PC-3 (cell line): ENCODE measurements at regions not wholly inside any gene's neighbourhood (a gene's known extent, or its start where the extent isn't known, plus 50 kb on each side); places are given as distances from the start of the nearest gene placed in this dataset.

Experiments
- ATAC-seq: fragments of 200-7000 bp; cut with Tn5 transposase; 2 replicates; pipeline ENCODE4 v1.9.1; 2020; ENCODE audit warnings: mild to moderate bottlenecking, moderate library complexity
- BruUV-seq: library from RNA; stranded (reverse); fragments of 400-500 nt; replicated peaks from 2 replicates; lab custom pipeline; 2021; lab: Mats Ljungman, UMichigan
- CTCF ChIA-PET: fragments of 300-600 bp; sonication (Branson Sonifier 250); formaldehyde crosslinking; loops from one replicate; lab custom pipeline; 2022; ENCODE audit warnings: antibody characterized with exemption; lab: Charles Lee
- POLR2A ChIA-PET: fragments of 300-600 bp; sonication (Branson Sonifier 250); formaldehyde crosslinking; loops from one replicate; lab custom pipeline; 2022; ENCODE audit warnings: antibody characterized with exemption; ENCODE audit not compliant: unreplicated experiment; lab: Charles Lee
- DNase-seq: peaks from one replicate; pipeline ENCODE4 v3.0.0-alpha.2; 2015
- H2AFZ ChIP-seq: fragments of 300-600 bp; sonication (generic); 2 replicates; pipeline ENCODE4 v1.6.0; 2016; ENCODE audit warnings: antibody characterized with exemption, low read length
- H3F3A ChIP-seq: fragments of 300-600 bp; sonication (generic); one replicate; pipeline ENCODE4 v1.6.0; 2017; ENCODE audit warnings: antibody characterized with exemption, low read length, control low read depth, mild to moderate bottlenecking; ENCODE audit not compliant: unreplicated experiment
- H3K27ac ChIP-seq: fragments of 300-600 bp; sonication (generic); 2 replicates; pipeline ENCODE4 v1.5.1; 2016; ENCODE audit warnings: mild to moderate bottlenecking, low read length
- H3K27me3 ChIP-seq: fragments of 300-600 bp; sonication (generic); 2 replicates; pipeline ENCODE4 v1.6.1; 2016; ENCODE audit warnings: low read length, mixed read lengths
- H3K36me3 ChIP-seq: fragments of 300-600 bp; sonication (generic); 2 replicates; pipeline ENCODE4 v1.6.1; 2016; ENCODE audit warnings: low read depth, mixed run types, low read length, mixed read lengths
- H3K4me1 ChIP-seq: fragments of 300-600 bp; sonication (generic); 2 replicates; pipeline ENCODE4 v1.5.1; 2016; ENCODE audit warnings: low read length; ENCODE audit not compliant: insufficient read depth
- H3K4me2 ChIP-seq: fragments of 300-600 bp; sonication (generic); 2 replicates; pipeline ENCODE4 v1.6.0; 2016; ENCODE audit warnings: low read length
- H3K4me3 ChIP-seq: fragments of 300-600 bp; sonication (generic); 2 replicates; pipeline ENCODE4 v1.5.1; 2016; ENCODE audit warnings: mild to moderate bottlenecking, low read length, mixed read lengths
- H3K79me2 ChIP-seq: fragments of 300-600 bp; sonication (generic); 2 replicates; pipeline ENCODE4 v1.6.1; 2017; ENCODE audit warnings: low read length, mixed read lengths
- H3K9ac ChIP-seq: fragments of 300-600 bp; sonication (generic); 2 replicates; pipeline ENCODE4 v1.6.0; 2016; ENCODE audit warnings: mild to moderate bottlenecking, low read length
- H3K9me2 ChIP-seq: fragments of 300-600 bp; sonication (generic); replicated peaks from 2 replicates; pipeline ENCODE4 v1.6.1; 2016; ENCODE audit warnings: mixed run types, low read length, mixed read lengths
- H3K9me3 ChIP-seq: fragments of 300-600 bp; sonication (generic); 2 replicates; pipeline ENCODE4 v1.6.1; 2016; ENCODE audit warnings: low read length, mixed read lengths
- H4K20me1 ChIP-seq: fragments of 300-600 bp; sonication (generic); 2 replicates; pipeline ENCODE4 v1.6.1; 2016; ENCODE audit warnings: low read length, mixed read lengths
- EZH2 ChIP-seq: fragments of 300-600 bp; sonication (generic); IDR thresholded peaks from one replicate; pipeline ENCODE4 v1.6.1; 2017; ENCODE audit warnings: antibody characterized with exemption, mild to moderate bottlenecking, low read length; ENCODE audit not compliant: unreplicated experiment
- EZH2phosphoT487 ChIP-seq: fragments of 300-600 bp; sonication (generic); IDR thresholded peaks from 2 replicates; pipeline ENCODE4 v1.6.1; 2018; ENCODE audit warnings: mild to moderate bottlenecking, antibody characterized with exemption, low read length, borderline replicate concordance
- intact Hi-C: fragments of 100-400 bp; cut with micrococcal nuclease; formaldehyde crosslinking; loops from 2 replicates; pipeline ENCODE4 v1.9.0; 2023
- TF ChIP-seq, protein P1 (sequence below): fragments of 300-600 bp; sonication (generic); conservative IDR thresholded peaks from 2 replicates; pipeline ENCODE4 v1.5.1; 2017; ENCODE audit warnings: antibody characterized with exemption, low read depth, mild to moderate bottlenecking, low read length

DNA sequence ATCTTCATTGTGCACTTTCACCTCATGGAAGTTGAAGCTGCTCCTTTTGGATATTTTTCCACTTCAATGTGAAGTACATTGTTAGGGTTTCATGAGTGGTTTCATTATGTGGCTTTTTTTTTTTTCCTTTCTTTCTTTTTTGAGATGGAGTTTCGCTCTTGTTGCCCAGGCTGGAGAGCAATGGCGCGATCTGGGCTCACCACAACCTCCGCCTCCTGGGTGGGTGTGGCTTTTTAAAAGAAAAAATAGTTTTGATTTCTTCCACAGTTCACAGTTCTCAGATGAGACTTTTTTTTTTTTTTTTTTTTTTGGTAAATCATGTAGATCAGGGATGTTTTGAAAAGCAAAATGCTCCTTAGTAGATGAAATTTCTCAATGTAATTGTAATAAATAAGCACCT, 652.3 kb upstream of the ANKRD30A start:
- Histone ChIP-seq H3K36me3 (no peaks in the 10 kb centered on the region), H3K4me1 (peaks cover 26% of the 10 kb centered on the region), H3K79me2 (no peaks in the 10 kb centered on the region), H3K27ac (no peak overlapping the region), H3K4me3 (no peak overlapping the region), H3K9me3 (no peaks in the 10 kb centered on the region), H3K9me2 (0 out of 2 replicates have a peak, but pooled peaks cover 4% of the 10 kb centered on the region), H3K4me2 (no peak overlapping the region), H4K20me1 (no peaks in the 10 kb centered on the region), H3K27me3 (no peaks in the 10 kb centered on the region), H3K9ac (no peak overlapping the region), H3F3A (no peaks in the 10 kb centered on the region), H2AFZ (no peak overlapping the region)
- BruUV-seq: no TSS peak
- CTCF ChIA-PET: no interaction called here
- ATAC-seq: no peak
- TF ChIP-seq EZH2phosphoT487 (no peak), EZH2 (no peak)
- TF ChIP-seq, protein P1, sequence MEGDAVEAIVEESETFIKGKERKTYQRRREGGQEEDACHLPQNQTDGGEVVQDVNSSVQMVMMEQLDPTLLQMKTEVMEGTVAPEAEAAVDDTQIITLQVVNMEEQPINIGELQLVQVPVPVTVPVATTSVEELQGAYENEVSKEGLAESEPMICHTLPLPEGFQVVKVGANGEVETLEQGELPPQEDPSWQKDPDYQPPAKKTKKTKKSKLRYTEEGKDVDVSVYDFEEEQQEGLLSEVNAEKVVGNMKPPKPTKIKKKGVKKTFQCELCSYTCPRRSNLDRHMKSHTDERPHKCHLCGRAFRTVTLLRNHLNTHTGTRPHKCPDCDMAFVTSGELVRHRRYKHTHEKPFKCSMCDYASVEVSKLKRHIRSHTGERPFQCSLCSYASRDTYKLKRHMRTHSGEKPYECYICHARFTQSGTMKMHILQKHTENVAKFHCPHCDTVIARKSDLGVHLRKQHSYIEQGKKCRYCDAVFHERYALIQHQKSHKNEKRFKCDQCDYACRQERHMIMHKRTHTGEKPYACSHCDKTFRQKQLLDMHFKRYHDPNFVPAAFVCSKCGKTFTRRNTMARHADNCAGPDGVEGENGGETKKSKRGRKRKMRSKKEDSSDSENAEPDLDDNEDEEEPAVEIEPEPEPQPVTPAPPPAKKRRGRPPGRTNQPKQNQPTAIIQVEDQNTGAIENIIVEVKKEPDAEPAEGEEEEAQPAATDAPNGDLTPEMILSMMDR: no peak
- DNase-seq: no peak
- POLR2A ChIA-PET: no interaction called here
- intact Hi-C loops: no loop called here

DNA sequence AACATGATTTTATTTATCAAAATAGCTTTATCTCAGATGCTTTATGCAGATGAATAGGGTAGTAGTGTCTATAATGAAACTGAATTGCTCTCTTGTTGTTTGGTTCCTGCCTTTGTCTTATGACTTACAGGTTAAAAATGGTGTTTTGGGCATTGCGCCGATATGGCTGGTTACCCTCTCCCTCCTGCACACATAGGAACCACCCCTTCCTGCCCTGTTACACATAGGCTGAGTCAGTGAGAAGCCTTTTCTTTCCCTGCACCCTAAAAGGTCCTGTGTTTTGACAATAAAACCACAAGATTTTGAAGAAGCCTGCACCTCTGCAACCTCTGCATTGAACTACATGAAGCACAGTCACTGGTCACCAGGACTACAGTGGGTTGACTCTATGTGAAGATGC, 655.8 kb upstream of the ANKRD30A start:
- Histone ChIP-seq H3K9me3 (no peaks in the 10 kb centered on the region), H3K9me2 (0 out of 2 replicates have a peak, but pooled peaks cover 4% of the 10 kb centered on the region), H3K36me3 (no peaks in the 10 kb centered on the region), H3K4me1 (peaks cover 39% of the 10 kb centered on the region), H3K79me2 (no peaks in the 10 kb centered on the region), H3K27me3 (no peaks in the 10 kb centered on the region), H3K9ac (peak overlapping the region; percentile 19), H2AFZ (peak overlapping the region; percentile 40), H3K27ac (peak overlapping the region; percentile 58), H3K4me2 (peak overlapping the region; percentile 23), H3F3A (no peaks in the 10 kb centered on the region), H3K4me3 (no peak overlapping the region), H4K20me1 (no peaks in the 10 kb centered on the region)
- peak; percentile 96 for DNase-seq
- POLR2A ChIA-PET: interaction anchor here (0.6 kb wide), 1 partner anchor 21 kb away, joined by 3 read pairs; no protein-coding TSS in a partner anchor
- CTCF ChIA-PET: no interaction called here
- intact Hi-C loops: loop anchor here (1.0 to 10.0 kb wide), 4 partner anchors 65 to 835 kb away; no protein-coding TSS in a partner anchor
- peak; percentile 79 for ATAC-seq
- TF ChIP-seq EZH2 (no peak), EZH2phosphoT487 (no peak)
- TF ChIP-seq, protein P1: no peak
- BruUV-seq: no TSS peak

DNA sequence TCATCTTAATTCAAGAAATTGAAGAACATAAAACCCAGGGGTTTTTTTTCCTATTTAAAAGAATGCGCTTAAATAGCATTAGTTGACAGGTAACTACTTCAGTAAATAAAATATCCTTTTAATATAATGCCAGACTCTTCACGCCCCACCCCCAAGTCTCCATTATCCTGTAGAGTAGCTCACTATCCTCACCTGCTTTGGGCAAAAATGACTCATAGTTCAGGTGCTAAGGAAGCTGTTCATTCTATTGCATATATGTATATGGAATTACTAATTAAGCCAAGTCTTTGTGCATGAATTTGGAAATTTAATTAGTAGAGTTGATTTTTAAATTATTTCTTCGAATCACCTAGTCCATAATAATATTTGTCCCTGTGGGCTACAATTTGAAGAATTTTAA, 656.8 kb upstream of the ANKRD30A start:
- ChIA-PET CTCF (interaction anchor here (0.5 kb wide), 1 partner anchor 836 kb away, joined by 3 read pairs; no protein-coding TSS in a partner anchor), POLR2A (interaction anchor here (0.5 to 0.6 kb wide), 2 partner anchors 681 to 1186 kb away, joined by 3 to 5 read pairs; no protein-coding TSS in a partner anchor)
- Histone ChIP-seq H3K79me2 (no peaks in the 10 kb centered on the region), H3K9me3 (no peaks in the 10 kb centered on the region), H3K9ac (no peak overlapping the region), H4K20me1 (no peaks in the 10 kb centered on the region), H3K4me1 (peaks cover 45% of the 10 kb centered on the region), H3F3A (no peaks in the 10 kb centered on the region), H3K4me3 (no peak overlapping the region), H3K27me3 (no peaks in the 10 kb centered on the region), H3K4me2 (no peak overlapping the region), H3K9me2 (0 out of 2 replicates have a peak, but pooled peaks cover 4% of the 10 kb centered on the region), H2AFZ (peak overlapping the region; percentile 40; the same call in 1 of the 2 replicates), H3K27ac (peak overlapping the region; percentile 58), H3K36me3 (no peaks in the 10 kb centered on the region)
- intact Hi-C loops: loop anchor here (1.0 to 10.0 kb wide), 4 partner anchors 66 to 834 kb away; no protein-coding TSS in a partner anchor
- TF ChIP-seq EZH2phosphoT487 (no peak; the same call in 1 of the 2 replicates), EZH2 (no peak)
- TF ChIP-seq, protein P1: no peak
- ATAC-seq (no peak), DNase-seq (peak; percentile 55)
- no TSS peak for BruUV-seq
